KMS-11 (cell line): ENCODE measurements at regions not wholly inside any gene's neighbourhood (a gene's known extent, or its start where the extent isn't known, plus 50 kb on each side); places are given as distances from the start of the nearest gene placed in this dataset.

Experiments
- H2AFZ ChIP-seq: fragments of 200-600 bp; sonication (generic); 2 replicates; pipeline ENCODE4 v1.6.1; 2016; ENCODE audit warnings: antibody characterized with exemption, mixed run types, low read depth
- H3K27ac ChIP-seq: fragments of 200-600 bp; sonication (generic); 2 replicates; pipeline ENCODE4 v1.6.1; 2016; ENCODE audit warnings: mild to moderate bottlenecking, mixed run types
- H3K27me3 ChIP-seq: fragments of 200-600 bp; sonication (generic); 2 replicates; pipeline ENCODE4 v1.6.1; 2017; ENCODE audit warnings: mild to moderate bottlenecking, low read depth, mixed run types, moderate library complexity; ENCODE audit not compliant: insufficient read depth
- H3K36me3 ChIP-seq: fragments of 200-600 bp; sonication (generic); 2 replicates; pipeline ENCODE4 v1.6.1; 2017; ENCODE audit warnings: mild to moderate bottlenecking, mixed run types; ENCODE audit not compliant: insufficient read depth
- H3K4me1 ChIP-seq: fragments of 200-600 bp; sonication (generic); 2 replicates; pipeline ENCODE4 v1.6.1; 2016; ENCODE audit warnings: mild to moderate bottlenecking, low read depth, mixed run types; ENCODE audit not compliant: poor library complexity, severe bottlenecking
- H3K4me2 ChIP-seq: fragments of 200-600 bp; sonication (generic); 2 replicates; pipeline ENCODE4 v1.7.0; 2016; ENCODE audit warnings: mild to moderate bottlenecking, mixed run types
- H3K4me3 ChIP-seq: fragments of 200-600 bp; sonication (generic); IDR thresholded peaks from 2 replicates; pipeline ENCODE4 v1.6.1; 2017; ENCODE audit warnings: low read depth, low read length, mixed read lengths; ENCODE audit not compliant: insufficient read depth
- H3K79me2 ChIP-seq: fragments of 200-600 bp; sonication (generic); 2 replicates; pipeline ENCODE4 v1.6.1; 2016; ENCODE audit warnings: low read depth, mixed run types; ENCODE audit not compliant: insufficient read depth
- H3K9ac ChIP-seq: fragments of 200-600 bp; sonication (generic); 2 replicates; pipeline ENCODE4 v1.6.1; 2016; ENCODE audit warnings: mild to moderate bottlenecking, mixed run types
- H4K20me1 ChIP-seq: fragments of 200-600 bp; sonication (generic); 2 replicates; pipeline ENCODE4 v1.6.1; 2016; ENCODE audit warnings: mild to moderate bottlenecking, mixed run types; ENCODE audit not compliant: insufficient read depth
- TF ChIP-seq, protein P1 (sequence below): fragments of 200-600 bp; sonication (generic); conservative IDR thresholded peaks from 2 replicates; pipeline ENCODE4 v1.6.1; 2017; ENCODE audit warnings: low read depth, mild to moderate bottlenecking, antibody characterized with exemption, low read length, moderate library complexity, mixed read lengths

DNA sequence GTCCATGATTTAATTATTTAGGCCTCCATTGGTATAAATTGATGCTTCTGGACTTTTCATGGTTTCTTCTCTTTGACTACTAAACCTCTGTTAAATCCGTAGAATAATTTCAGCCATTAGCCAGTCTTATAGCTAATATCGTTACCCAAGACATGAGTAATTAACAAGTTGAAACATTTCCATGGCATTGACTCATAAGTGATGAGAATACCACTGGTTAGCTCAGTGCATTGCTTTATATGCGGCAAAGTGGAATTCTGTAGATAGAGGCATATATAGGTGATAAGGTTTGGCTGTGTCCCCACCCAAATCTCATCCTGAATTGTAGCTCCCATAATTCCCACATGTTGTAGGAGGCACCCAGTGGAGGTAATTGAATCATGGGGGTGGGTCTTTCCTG lies 80.6 kb downstream of the VCX2 start:
- H3K27ac ChIP-seq: no peak overlapping the region
- no peaks in the 10 kb centered on the region for H3K27me3 ChIP-seq
- no peak overlapping the region for H3K4me2 ChIP-seq

DNA sequence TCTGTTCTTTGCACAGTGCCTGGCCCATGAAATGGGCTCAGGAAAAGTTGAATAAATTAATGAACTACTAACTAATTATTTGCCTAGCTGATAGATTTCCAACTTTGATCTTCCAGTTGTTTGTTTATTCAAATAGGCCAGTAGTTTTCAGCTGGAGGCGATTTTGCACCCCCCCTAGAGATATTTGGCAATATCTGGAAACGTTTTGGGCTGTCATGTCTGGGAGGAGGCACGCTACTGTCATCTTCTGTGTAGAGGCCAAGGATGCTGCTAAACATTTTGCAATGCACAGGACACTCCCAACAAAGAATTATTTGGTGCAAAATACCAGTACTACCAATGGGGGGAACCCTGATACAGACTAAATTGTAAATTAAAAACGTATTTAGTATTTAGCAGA lies 81.9 kb downstream of the VCX2 start:
- no peak overlapping the region for H2AFZ ChIP-seq
- TF ChIP-seq, protein P1, sequence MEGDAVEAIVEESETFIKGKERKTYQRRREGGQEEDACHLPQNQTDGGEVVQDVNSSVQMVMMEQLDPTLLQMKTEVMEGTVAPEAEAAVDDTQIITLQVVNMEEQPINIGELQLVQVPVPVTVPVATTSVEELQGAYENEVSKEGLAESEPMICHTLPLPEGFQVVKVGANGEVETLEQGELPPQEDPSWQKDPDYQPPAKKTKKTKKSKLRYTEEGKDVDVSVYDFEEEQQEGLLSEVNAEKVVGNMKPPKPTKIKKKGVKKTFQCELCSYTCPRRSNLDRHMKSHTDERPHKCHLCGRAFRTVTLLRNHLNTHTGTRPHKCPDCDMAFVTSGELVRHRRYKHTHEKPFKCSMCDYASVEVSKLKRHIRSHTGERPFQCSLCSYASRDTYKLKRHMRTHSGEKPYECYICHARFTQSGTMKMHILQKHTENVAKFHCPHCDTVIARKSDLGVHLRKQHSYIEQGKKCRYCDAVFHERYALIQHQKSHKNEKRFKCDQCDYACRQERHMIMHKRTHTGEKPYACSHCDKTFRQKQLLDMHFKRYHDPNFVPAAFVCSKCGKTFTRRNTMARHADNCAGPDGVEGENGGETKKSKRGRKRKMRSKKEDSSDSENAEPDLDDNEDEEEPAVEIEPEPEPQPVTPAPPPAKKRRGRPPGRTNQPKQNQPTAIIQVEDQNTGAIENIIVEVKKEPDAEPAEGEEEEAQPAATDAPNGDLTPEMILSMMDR: no peak
- H3K27me3 ChIP-seq: no peaks in the 10 kb centered on the region
- no peak overlapping the region for H3K4me3 ChIP-seq
- H3K79me2 ChIP-seq: no peaks in the 10 kb centered on the region
- H3K27ac ChIP-seq: no peak overlapping the region
- no peak overlapping the region for H3K9ac ChIP-seq
- no peaks in the 10 kb centered on the region for H3K36me3 ChIP-seq
- H4K20me1 ChIP-seq: no peaks in the 10 kb centered on the region
- H3K4me2 ChIP-seq: no peak overlapping the region
- H3K4me1 ChIP-seq: no peaks in the 10 kb centered on the region

More for the DNA sequence above, 80.6 kb downstream of the VCX2 start:
- Histone ChIP-seq H3K79me2 (no peaks in the 10 kb centered on the region), H4K20me1 (no peaks in the 10 kb centered on the region), H3K9ac (no peak overlapping the region), H3K4me1 (no peaks in the 10 kb centered on the region), H3K36me3 (no peaks in the 10 kb centered on the region), H3K4me3 (no peak overlapping the region), H2AFZ (no peak overlapping the region)
- TF ChIP-seq, protein P1: no peak

DNA sequence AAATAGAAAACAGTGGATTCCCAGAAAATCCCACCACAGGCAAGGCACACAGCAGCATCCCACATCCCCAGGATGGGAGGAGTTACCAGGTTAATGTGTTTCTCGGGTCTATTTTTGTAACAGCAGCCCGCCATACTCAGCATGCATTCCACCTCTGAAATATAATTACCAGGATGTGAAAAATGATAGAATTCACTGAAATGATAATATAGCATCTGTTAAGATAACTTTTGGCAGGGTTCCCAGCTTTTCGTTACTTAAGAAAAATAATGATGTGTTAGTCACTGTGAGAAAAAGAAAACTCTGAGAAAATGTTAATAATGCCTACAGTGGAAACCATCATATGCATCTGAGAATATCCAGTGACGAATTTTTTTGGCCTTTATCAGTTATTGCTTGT lies 87.1 kb downstream of the VCX2 start:
- no peak overlapping the region for H3K4me2 ChIP-seq
- H3K27me3 ChIP-seq: no peaks in the 10 kb centered on the region
- no peak overlapping the region for H3K4me3 ChIP-seq
- H2AFZ ChIP-seq: no peak overlapping the region
- H3K27ac ChIP-seq: no peak overlapping the region
- H4K20me1 ChIP-seq: no peaks in the 10 kb centered on the region
- H3K36me3 ChIP-seq: no peaks in the 10 kb centered on the region
- H3K9ac ChIP-seq: no peak overlapping the region
- no peaks in the 10 kb centered on the region for H3K4me1 ChIP-seq
- TF ChIP-seq, protein P1: no peak
- H3K79me2 ChIP-seq: no peaks in the 10 kb centered on the region

DNA sequence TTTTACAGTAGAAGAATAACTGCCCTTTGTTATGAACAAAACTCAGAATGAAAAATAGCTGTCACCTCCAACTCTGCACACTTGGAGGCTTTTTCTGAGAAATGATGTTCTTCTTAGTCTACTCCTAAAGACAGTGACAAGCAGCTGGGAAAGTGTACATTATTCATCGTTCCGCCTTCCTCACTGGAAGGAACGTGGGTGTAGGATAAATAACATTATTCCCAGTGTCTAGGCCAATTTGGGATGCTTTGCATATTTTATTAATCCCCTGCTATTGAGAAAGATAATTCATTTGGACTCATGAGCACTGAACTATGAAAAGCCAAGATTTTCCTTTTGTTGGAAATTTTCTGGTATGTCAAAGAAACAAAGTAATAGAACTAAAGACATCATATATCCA lies 87.8 kb downstream of the VCX2 start:
- Histone ChIP-seq H4K20me1 (no peaks in the 10 kb centered on the region), H3K4me2 (no peak overlapping the region), H3K36me3 (no peaks in the 10 kb centered on the region), H3K4me3 (no peak overlapping the region), H3K9ac (no peak overlapping the region), H3K27me3 (no peaks in the 10 kb centered on the region), H3K4me1 (no peaks in the 10 kb centered on the region), H3K79me2 (no peaks in the 10 kb centered on the region), H2AFZ (no peak overlapping the region), H3K27ac (no peak overlapping the region)
- TF ChIP-seq, protein P1: no peak
